K562 (cell line): ENCODE measurements at regions not wholly inside any gene's neighbourhood (a gene's known extent, or its start where the extent isn't known, plus 50 kb on each side); places are given as distances from the start of the nearest gene placed in this dataset.

Source experiments
- ATAC-seq: fragments of 200-7000 bp; cut with Tn5 transposase; 3 replicates; pipeline ENCODE4 v1.9.1; 2020; ENCODE audit warnings: moderate library complexity
- BruUV-seq: library from RNA; stranded (reverse); fragments of 400-500 nt; replicated peaks from 2 replicates; lab custom pipeline; 2021; lab: Mats Ljungman, UMichigan
- CTCF ChIA-PET: fragments of 300-600 bp; formaldehyde crosslinking; extraction: SDS; loops from one replicate; lab custom pipeline; 2021; ENCODE audit warnings: low intra/inter-chr PET ratio; lab: Yijun Ruan, JAX
- POLR2A ChIA-PET: fragments of 300-600, 350-650 bp; sonication (Branson Sonifier 250); formaldehyde crosslinking; extraction: SDS; loops from one replicate; lab custom pipeline; 2021; ENCODE audit warnings: antibody characterized with exemption, inconsistent platforms; lab: Yijun Ruan, JAX
- DNase-seq, 4 experiments: peaks; one replicate each; pipeline versions ENCODE4 v3.0.0 to v3.0.0-alpha.2; 2011 to 2018; ENCODE audit warnings: low spot score in 3 of 4, mixed read lengths in 3 of 4; ENCODE audit errors: extremely low read depth in 1 of 4
- FAIRE-seq: peaks from 2 replicates; lab custom pipeline; 2011; peaks lifted over from hg19 to GRCh38; lab: Jason Lieb, UNC
- H2AFZ ChIP-seq: 2 replicates; pipeline ENCODE4 v1.6.0; 2011; ENCODE audit warnings: low read depth, low read length, control low read depth, inconsistent platforms
- H3K27ac ChIP-seq: fragments of 200-600 bp; 3 replicates; pipeline ENCODE4 v1.8.0; 2011; ENCODE audit warnings: low read depth, mild to moderate bottlenecking, control low read depth, inconsistent platforms, low read length, moderate library complexity, mixed read lengths; ENCODE audit errors: extremely low read depth
- H3K27me3 ChIP-seq, 2 experiments: fragments of 300-600 bp in 1 of 2; 2 replicates in 1 of 2; 3 replicates in 1 of 2; pipeline versions ENCODE4 v1.6.0 to v1.8.0; 2011; ENCODE audit warnings: inconsistent platforms in 2 of 2, low read length in 2 of 2, mild to moderate bottlenecking in 1 of 2, mixed read lengths in 1 of 2, moderate library complexity in 1 of 2; ENCODE audit not compliant: control insufficient read depth in 2 of 2, insufficient read depth in 2 of 2
- H3K36me3 ChIP-seq: fragments of 300-600 bp; 3 replicates; pipeline ENCODE4 v1.8.0; 2011; ENCODE audit warnings: mild to moderate bottlenecking, low read length, inconsistent platforms; ENCODE audit not compliant: control insufficient read depth, insufficient read depth
- H3K4me1 ChIP-seq, 2 experiments: fragments of 200-600 bp in 1 of 2; replicated peaks in 1 of 2; 2 replicates in 1 of 2; 3 replicates in 1 of 2; pipeline versions ENCODE4 v1.5.1 to v1.8.0; 2011; ENCODE audit warnings: inconsistent platforms in 2 of 2, low read length in 2 of 2, mild to moderate bottlenecking in 1 of 2, mixed read lengths in 1 of 2, moderate library complexity in 1 of 2; ENCODE audit not compliant: control insufficient read depth in 2 of 2, insufficient read depth in 2 of 2
- H3K4me2 ChIP-seq: 2 replicates; pipeline ENCODE4 v1.6.1; 2011; ENCODE audit warnings: low read length, control low read depth, inconsistent platforms, mixed read lengths; ENCODE audit not compliant: insufficient read depth
- H3K4me3 ChIP-seq: fragments of 200-600 bp; sonication (generic), shearing (Covaris generic); 2 replicates; pipeline ENCODE4 v1.5.1; 2016; ENCODE audit warnings: control low read depth, inconsistent platforms
- H3K79me2 ChIP-seq: fragments of 200-600 bp; 3 replicates; pipeline ENCODE4 v1.8.0; 2011; ENCODE audit warnings: low read length, inconsistent platforms; ENCODE audit not compliant: control insufficient read depth, insufficient read depth
- H3K9ac ChIP-seq, 2 experiments: 2 replicates each; pipeline versions ENCODE4 v1.6.0 to v1.6.1; 2011; ENCODE audit warnings: low read depth in 2 of 2, low read length in 2 of 2, control low read depth in 1 of 2, inconsistent platforms in 1 of 2, mild to moderate bottlenecking in 1 of 2, mixed read lengths in 1 of 2; ENCODE audit not compliant: insufficient read depth in 1 of 2
- H3K9me1 ChIP-seq: one replicate; pipeline ENCODE4 v1.6.0; 2011; ENCODE audit warnings: inconsistent platforms, mild to moderate bottlenecking, low read length, moderate library complexity; ENCODE audit not compliant: control insufficient read depth, insufficient read depth
- H3K9me3 ChIP-seq: replicated peaks from 2 replicates; pipeline ENCODE4 v1.5.1; 2011; ENCODE audit warnings: low read depth, low read length, inconsistent platforms; ENCODE audit not compliant: control insufficient read depth, insufficient read depth
- H4K20me1 ChIP-seq: replicated peaks from 2 replicates; pipeline ENCODE4 v1.6.1; 2011; ENCODE audit warnings: low read length, inconsistent platforms, mixed read lengths; ENCODE audit not compliant: control insufficient read depth, insufficient read depth
- CAMTA2 ChIP-seq: fragments of 250-450 bp; sonication (Bioruptor Pico); conservative IDR thresholded peaks from 2 replicates; pipeline ENCODE4 v1.5.1; 2022
- CBFB ChIP-seq: sonication (generic); formaldehyde crosslinking; IDR thresholded peaks from 2 replicates; pipeline ENCODE4 v1.4.0; 2020; ENCODE audit warnings: mild to moderate bottlenecking, missing genetic modification reagents
- COPS2 ChIP-seq: fragments of 450-650 bp; conservative IDR thresholded peaks from 2 replicates; pipeline ENCODE4 v1.6.1; 2016; ENCODE audit warnings: mild to moderate bottlenecking, moderate library complexity
- NONO ChIP-seq, 2 experiments: fragments of 200-400 bp in 1 of 2; fragments of 450-650 bp in 1 of 2; formaldehyde crosslinking in 1 of 2; IDR thresholded peaks; 2 replicates each; pipeline ENCODE4 v1.6.1; 2017; ENCODE audit warnings: low read depth in 2 of 2, mild to moderate bottlenecking in 2 of 2, moderate library complexity in 2 of 2, low read length in 1 of 2
- PCBP1 ChIP-seq: fragments of 200-400 bp; formaldehyde crosslinking; IDR thresholded peaks from 2 replicates; pipeline ENCODE4 v1.6.1; 2018; ENCODE audit warnings: mild to moderate bottlenecking, low read depth, low read length; ENCODE audit not compliant: poor library complexity, severe bottlenecking
- PHB ChIP-seq: fragments of 250-450 bp; sonication (Bioruptor Pico); IDR thresholded peaks from 2 replicates; pipeline ENCODE4 v1.5.0; 2021
- SFPQ ChIP-seq: fragments of 200-400 bp; formaldehyde crosslinking; IDR thresholded peaks from 2 replicates; pipeline ENCODE4 v1.6.1; 2017; ENCODE audit warnings: mild to moderate bottlenecking, low read depth, low read length, moderate library complexity
- ZNF24 ChIP-seq: fragments of 450-650 bp; IDR thresholded peaks from 2 replicates; pipeline ENCODE4 v1.6.1; 2016
- ZNF398 ChIP-seq: fragments of 250-450 bp; sonication (Bioruptor Pico); IDR thresholded peaks from 2 replicates; pipeline ENCODE4 v1.8.0; 2021; ENCODE audit warnings: moderate library complexity, mild to moderate bottlenecking, inconsistent platforms
- ZNF507 ChIP-seq: conservative IDR thresholded peaks from 2 replicates; pipeline ENCODE4 v1.6.1; 2017; ENCODE audit warnings: missing genetic modification characterization, missing compliant biosample characterization
- ZNF695 ChIP-seq: fragments of 450-650 bp; formaldehyde crosslinking; IDR thresholded peaks from 2 replicates; pipeline ENCODE4 v1.4.0; 2020; ENCODE audit warnings: mild to moderate bottlenecking, moderate library complexity
- ZNF79 ChIP-seq: fragments of 250-450 bp; sonication (Bioruptor Pico); IDR thresholded peaks from 2 replicates; pipeline ENCODE4 v1.4.0; 2020; ENCODE audit warnings: low read depth, mild to moderate bottlenecking, moderate library complexity
- WGBS: fragments of 100-300 bp; shearing (Covaris generic); methylation state at CpG from one replicate; pipeline ENCODE4 v1.1.6; 2016; ENCODE audit warnings: low coverage, mixed read lengths; ENCODE audit not compliant: insufficient coverage; ENCODE audit errors: missing lambda C conversion rate; 5-methylcytosine and 5-hydroxymethylcytosine counted together
- in situ Hi-C: fragments of 300-500 bp; cut with MboI; formaldehyde crosslinking; loops from 4 replicates; pipeline ENCODE4 v1.15.0; 2018; ENCODE audit warnings: inconsistent platforms, mixed read lengths
- intact Hi-C: fragments of 100-400 bp; cut with micrococcal nuclease; formaldehyde crosslinking; loops from 2 replicates; pipeline ENCODE4 v1.14.2; 2022
- TF ChIP-seq, protein P1 (sequence below): fragments of 250-450 bp; sonication (Bioruptor Pico); IDR thresholded peaks from 2 replicates; pipeline ENCODE4 v1.8.0; 2021; ENCODE audit warnings: moderate library complexity, mild to moderate bottlenecking, inconsistent platforms

DNA sequence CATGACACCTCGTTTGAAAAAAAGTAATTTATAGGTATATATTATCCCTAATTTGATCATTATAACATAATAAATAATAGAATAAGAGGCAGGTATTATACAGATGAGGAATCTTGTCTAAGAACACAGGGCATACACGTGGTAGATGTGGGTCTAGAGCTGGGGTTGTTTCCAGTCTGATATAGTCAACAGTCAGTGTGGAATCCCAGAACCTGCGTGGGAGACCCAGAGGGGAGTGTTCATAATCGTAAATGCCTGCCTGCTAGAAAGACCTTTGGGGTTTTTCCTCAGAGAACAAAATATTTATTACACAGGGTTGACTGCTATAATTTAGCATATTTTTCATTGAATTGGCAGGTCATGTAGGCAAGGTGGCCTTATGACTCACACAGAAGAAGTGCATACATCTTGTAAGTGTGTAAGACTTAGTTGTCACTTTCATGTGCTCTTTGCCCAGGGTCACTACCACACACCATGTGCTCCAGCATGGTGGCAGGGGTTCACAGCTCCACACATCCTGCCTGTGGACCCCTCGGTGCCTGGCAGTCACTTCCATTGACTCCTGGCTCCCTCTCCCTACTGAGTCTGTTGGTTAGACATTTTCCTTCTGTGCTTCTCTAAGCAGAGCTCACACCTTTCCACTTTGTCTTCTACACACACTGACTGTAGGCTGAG is 94.9 kb upstream of the IKZF1 start:
- H4K20me1 ChIP-seq, result no peaks in the 10 kb centered on the region
- DNase-seq (no peak), ATAC-seq (no peak), FAIRE-seq (no peak)
- no peaks in the 10 kb centered on the region for H3K79me2 ChIP-seq
- H3K9me3 ChIP-seq, result no peaks in the 10 kb centered on the region
- no peaks in the 10 kb centered on the region; a peak in 1 of 5 replicates for H3K27me3 ChIP-seq
- H2AFZ ChIP-seq, result 0 out of 2 replicates have a peak overlapping the region, but pooled peaks have one; percentile 1
- H3K4me1 ChIP-seq, result peaks cover 10 to 19% of the 10 kb centered on the region in 2 experiments
- H3K4me3 ChIP-seq, result no peak overlapping the region
- 29% methylated on average over 5 of the region's 5 CpGs for WGBS
- TF ChIP-seq SFPQ, result no peak
- no peak for TF ChIP-seq ZNF79 (CRISPR knock-in tag)
- TF ChIP-seq ZNF695 (CRISPR knock-in tag), result no peak
- no peak for TF ChIP-seq ZNF24
- TF ChIP-seq CBFB (CRISPR knock-in tag), result no peak
- TF ChIP-seq CAMTA2, result no peak
- TF ChIP-seq PCBP1, result no peak
- TF ChIP-seq, protein P1, sequence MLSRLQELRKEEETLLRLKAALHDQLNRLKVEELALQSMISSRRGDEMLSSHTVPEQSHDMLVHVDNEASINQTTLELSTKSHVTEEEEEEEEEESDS (CRISPR knock-in tag), result no peak
- TF ChIP-seq ZNF398, result no peak
- TF ChIP-seq NONO (IDR thresholded peaks at IDR 0.05; ENCODE audit: low read depth in 2 of 2, low read length in 1 of 2), result no peak
- TF ChIP-seq ZNF507 (tag), result no peak
- TF ChIP-seq COPS2, result no peak
- no peak for TF ChIP-seq PHB (CRISPR knock-in tag)
- H3K9me1 ChIP-seq, result no peaks in the 10 kb centered on the region
- CTCF ChIA-PET, result interaction anchor here (5.5 kb wide), 1 partner anchor 159 kb away, joined by 62 read pairs; no protein-coding TSS in a partner anchor
- BruUV-seq, result no TSS peak
- H3K9ac ChIP-seq, result no peak overlapping the region
- H3K36me3 ChIP-seq, result no peaks in the 10 kb centered on the region
- in situ Hi-C loops (loop anchor here (5.0 kb wide), 1 partner anchor 98 kb away; no protein-coding TSS in a partner anchor), intact Hi-C loops (no loop called here)
- POLR2A ChIA-PET, result no interaction called here
- H3K4me2 ChIP-seq, result no peak overlapping the region
- no peak overlapping the region for H3K27ac ChIP-seq
